ENCODE measurements at regions not wholly inside any gene's neighbourhood (a gene's known extent, or its start where the extent isn't known, plus 50 kb on each side); places are given as distances from the start of the nearest gene placed in this dataset.

GRCh38 chr2:208872591-208872990 is 466.0 kb downstream of the PTH2R start:
- H3K4me1 ChIP-seq (ENCODE audit: low read depth) = no peaks in the 10 kb centered on the region
- H3K4me3 ChIP-seq = no peak overlapping the region
- no peaks in the 10 kb centered on the region for H3K9me3 ChIP-seq
- TF ChIP-seq CTCF (IDR thresholded peaks at IDR 0.05) = no peak
- ATAC-seq (no peak), DNase-seq (no peak)
- intact Hi-C loops (cut with DNase I, micrococcal nuclease) = no loop called here
- no peaks in the 10 kb centered on the region for H3K36me3 ChIP-seq (ENCODE audit: low read depth)

- DNase-seq = no peak
- no peak for TF ChIP-seq CTCF (IDR thresholded peaks at IDR 0.05)
- ATAC-seq = no peak
Observed at GRCh38 chr2:208879666-208880065, 473.1 kb downstream of the PTH2R start.

GRCh38 chr2:208880171-208880570 is 473.6 kb downstream of the PTH2R start:
- TF ChIP-seq CTCF (IDR thresholded peaks at IDR 0.05) = no peak
- intact Hi-C loops (cut with DNase I, micrococcal nuclease) = no loop called here
- ATAC-seq (no peak), DNase-seq (no peak)
- Histone ChIP-seq H3K9me3 (no peaks in the 10 kb centered on the region), H3K4me1 (ENCODE audit: low read depth) (no peaks in the 10 kb centered on the region), H3K4me3 (no peak overlapping the region), H3K36me3 (ENCODE audit: low read depth) (no peaks in the 10 kb centered on the region)

More at GRCh38 chr2:208879666-208880065, 473.1 kb downstream of the PTH2R start:
- Histone ChIP-seq H3K4me3 (no peak overlapping the region), H3K4me1 (ENCODE audit: low read depth) (no peaks in the 10 kb centered on the region), H3K36me3 (ENCODE audit: low read depth) (no peaks in the 10 kb centered on the region), H3K9me3 (no peaks in the 10 kb centered on the region)
- intact Hi-C loops (cut with DNase I, micrococcal nuclease) = no loop called here

GRCh38 chr2:208890486-208890885 is 483.9 kb downstream of the PTH2R start:
- no peaks in the 10 kb centered on the region for H3K9me3 ChIP-seq
- H3K4me3 ChIP-seq = no peak overlapping the region
- no peak for TF ChIP-seq CTCF (IDR thresholded peaks at IDR 0.05)
- H3K4me1 ChIP-seq (ENCODE audit: low read depth) = no peaks in the 10 kb centered on the region
- DNase-seq (no peak), ATAC-seq (no peak)
- H3K36me3 ChIP-seq (ENCODE audit: low read depth) = no peaks in the 10 kb centered on the region
- intact Hi-C loops (cut with DNase I, micrococcal nuclease) = no loop called here

GRCh38 chr2:208892203-208892602 is 485.6 kb downstream of the PTH2R start:
- TF ChIP-seq CTCF (IDR thresholded peaks at IDR 0.05) = no peak
- ATAC-seq = no peak
- intact Hi-C loops (cut with DNase I, micrococcal nuclease) = no loop called here
- DNase-seq = no peak
- no peaks in the 10 kb centered on the region for H3K9me3 ChIP-seq
- no peaks in the 10 kb centered on the region for H3K4me1 ChIP-seq (ENCODE audit: low read depth)
- no peaks in the 10 kb centered on the region for H3K36me3 ChIP-seq (ENCODE audit: low read depth)
- H3K4me3 ChIP-seq = no peak overlapping the region

GRCh38 chr2:208906330-208906729 is 499.7 kb downstream of the PTH2R start:
- ATAC-seq (no peak), DNase-seq (no peak)
- no peak for TF ChIP-seq CTCF (IDR thresholded peaks at IDR 0.05)
- intact Hi-C loops (cut with DNase I, micrococcal nuclease) = no loop called here
- Histone ChIP-seq H3K9me3 (no peaks in the 10 kb centered on the region), H3K4me3 (no peak overlapping the region), H3K36me3 (ENCODE audit: low read depth) (no peaks in the 10 kb centered on the region), H3K4me1 (ENCODE audit: low read depth) (no peaks in the 10 kb centered on the region)
